GM03348 (cell line): ENCODE measurements at regions not wholly inside any gene's neighbourhood (a gene's known extent, or its start where the extent isn't known, plus 50 kb on each side); places are given as distances from the start of the nearest gene placed in this dataset.
"Not testable (repeated sequence)": the region's sequence is repeated elsewhere in the genome, so short reads cannot be mapped to it uniquely, and the experiment has no call there.

Source experiments
- DNase-seq: peaks from one replicate; pipeline ENCODE4 v3.0.0; 2012; ENCODE audit warnings: low spot score

DNA sequence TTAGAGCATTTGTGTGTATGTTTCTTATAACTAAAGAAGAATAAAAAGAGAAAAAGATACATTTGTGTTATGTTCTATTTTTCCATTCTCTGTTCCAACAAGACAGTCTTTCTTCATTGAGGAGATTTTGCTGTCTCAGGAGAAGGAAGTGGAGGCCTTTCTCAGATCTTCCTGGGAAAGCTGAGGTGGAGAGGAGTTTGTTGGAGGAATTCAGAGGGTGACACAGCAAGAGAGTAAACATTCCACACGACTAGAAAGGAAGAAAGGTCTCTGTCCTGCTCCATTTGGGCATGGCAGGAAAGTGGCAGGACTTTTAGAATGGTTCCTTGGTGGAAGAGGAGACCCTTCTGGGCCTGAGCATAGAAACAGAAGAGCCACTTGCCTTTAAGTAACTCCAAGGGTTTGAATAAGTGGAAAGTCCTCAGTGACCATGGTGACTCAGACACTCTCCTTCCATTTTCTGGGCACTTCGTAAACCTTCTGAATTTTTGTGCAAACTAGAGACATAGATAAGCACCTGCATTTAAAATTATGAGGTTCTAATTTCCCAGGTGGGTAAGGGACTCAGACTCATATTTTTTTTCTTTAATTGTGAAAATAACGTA is 52.3 kb upstream of the COL5A2 start:
- DNase-seq, result no peak

DNA sequence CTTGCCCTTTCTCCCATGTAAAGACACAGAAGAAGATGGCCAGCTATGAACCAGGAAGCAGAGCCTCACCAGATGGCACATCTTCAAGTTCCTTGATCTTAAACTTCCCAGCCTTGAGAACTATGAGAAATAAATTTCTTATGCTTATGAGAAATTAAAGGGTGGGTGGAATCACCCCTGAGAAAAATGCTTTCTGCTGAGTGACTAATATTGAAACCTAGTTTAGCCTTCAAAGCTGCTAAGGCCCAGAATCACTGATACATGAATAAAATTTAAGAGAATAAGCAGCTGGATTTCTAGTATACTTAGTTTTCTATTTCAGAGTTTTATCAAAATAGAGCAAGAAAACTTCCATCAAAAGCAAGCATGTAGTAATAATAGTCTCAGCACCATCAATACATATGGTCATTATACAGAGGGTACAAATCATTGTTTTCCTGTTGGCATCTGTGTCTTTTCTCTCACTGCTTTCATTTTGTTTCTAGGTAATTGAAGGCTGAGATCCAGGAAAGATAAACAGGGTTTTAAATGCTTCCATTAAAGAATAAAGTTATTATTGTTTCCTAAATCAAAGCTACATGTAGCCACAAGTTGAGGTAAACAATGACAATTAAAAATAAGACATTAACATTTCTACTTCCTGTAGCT is 53.3 kb upstream of the COL5A2 start:
- no peak for DNase-seq

DNA sequence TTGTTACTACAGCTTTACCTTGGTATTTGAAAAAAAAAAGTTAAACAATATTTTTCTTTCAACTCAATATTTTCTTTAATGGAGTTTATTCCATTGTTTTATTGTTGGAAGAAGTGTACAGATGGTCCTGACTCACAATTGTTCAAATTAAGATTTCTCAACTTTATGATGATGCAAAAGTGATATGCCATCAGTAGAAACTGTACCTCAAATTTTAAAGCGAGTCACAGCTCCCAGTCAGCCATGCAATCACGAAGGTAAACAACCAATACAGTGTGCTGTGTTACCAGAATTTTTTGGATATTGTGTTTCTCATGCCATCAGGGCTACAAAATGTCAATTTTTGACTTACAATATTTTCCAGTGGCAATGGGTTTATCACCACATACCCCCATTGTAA is 54.0 kb upstream of the COL5A2 start:
- DNase-seq, result no peak

DNA sequence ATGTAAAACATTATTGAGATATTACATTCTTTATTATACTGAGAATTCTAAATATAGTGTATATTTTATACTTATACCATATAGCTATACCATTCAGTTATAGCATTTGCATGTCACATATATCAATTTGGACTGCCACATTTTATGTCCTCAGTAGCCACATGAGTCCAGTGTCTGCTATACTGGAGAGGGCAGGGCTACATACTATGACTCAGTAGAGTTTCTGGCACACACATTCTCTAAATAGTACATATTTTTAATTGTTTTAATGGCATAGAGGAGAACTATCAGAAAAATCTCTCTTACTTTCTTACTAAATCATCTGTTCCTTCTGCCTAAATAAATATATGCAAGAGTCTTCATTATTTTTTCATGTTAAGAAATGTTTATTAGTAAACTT is 55.4 kb upstream of the COL5A2 start:
- no peak for DNase-seq

DNA sequence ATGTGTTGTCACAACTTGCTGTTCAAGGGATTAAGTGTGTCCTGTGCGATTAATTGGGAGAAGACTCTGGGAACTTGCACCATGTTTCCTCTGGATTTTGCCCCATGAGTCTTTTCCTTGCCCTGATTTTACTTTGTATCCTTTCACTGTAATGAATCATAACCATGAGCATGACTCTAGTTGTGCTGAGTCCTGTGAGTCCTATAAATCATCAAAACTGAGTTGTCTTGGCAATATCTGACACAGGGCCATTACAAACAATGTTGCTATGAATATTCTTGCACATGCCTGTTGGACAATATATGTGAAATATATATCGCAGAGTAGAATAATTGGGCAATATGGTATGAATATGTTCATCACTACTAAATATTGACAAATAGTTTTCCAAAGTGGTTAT is 56.5 kb upstream of the COL5A2 start:
- no peak for DNase-seq

DNA sequence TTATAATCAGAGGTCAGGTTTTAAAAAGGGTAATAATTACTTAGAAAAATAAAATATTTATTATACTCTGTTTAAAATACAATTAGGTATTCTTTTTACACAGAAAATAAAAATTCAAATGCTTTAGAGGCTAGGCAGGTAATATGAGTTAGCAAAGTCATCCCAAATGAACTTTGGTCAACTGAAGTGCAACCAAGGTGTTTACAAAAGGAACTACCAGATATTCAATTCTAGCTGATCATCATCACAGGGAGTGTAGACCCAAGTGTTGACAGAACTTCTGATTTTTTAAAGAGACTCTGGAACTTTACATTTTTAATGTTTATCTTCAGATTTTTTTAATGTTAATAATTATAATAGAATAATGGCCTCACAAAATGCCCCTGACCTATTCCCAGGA is 59.3 kb upstream of the COL5A2 start:
- no peak for DNase-seq

DNA sequence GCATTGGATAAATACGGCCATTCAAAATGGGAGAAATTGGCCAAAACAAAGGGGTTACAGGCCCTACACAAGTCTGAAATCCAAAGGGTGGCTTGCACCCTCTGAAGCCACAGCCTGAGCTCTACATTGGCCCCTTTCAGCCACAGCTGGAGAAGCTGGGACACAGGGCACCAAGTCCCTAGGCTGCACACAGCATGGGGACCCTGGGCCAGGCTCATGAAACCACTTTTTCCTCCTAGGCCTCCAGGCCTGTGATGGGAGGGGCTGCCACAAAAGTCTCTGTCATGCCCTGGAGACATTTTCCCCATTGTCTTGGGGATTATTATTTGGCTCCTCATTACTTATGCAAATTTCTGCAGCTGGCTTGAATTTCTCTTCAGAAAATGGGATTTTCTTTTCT is 64.3 kb upstream of the COL5A2 start:
- DNase-seq, result not testable (repeated sequence)

DNA sequence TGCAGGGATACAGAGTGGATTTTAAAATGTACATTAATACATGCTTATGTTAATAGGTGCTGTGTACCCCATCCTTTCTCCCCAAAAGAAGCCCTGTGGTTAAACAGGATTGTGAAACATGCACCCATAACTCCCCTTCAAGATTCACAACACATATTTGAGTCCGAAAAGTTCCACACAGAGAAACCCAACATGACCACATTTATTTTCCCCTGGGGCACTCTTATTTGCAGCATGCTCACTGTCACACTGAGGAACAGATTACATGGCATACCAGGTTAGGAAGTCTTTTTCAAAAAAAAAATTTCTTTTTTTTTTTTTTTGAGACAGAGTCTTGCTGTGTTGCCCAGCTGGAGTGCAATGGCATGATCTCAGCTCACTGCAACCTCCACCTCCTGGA is 67.7 kb upstream of the COL5A2 start:
- no peak for DNase-seq

DNA sequence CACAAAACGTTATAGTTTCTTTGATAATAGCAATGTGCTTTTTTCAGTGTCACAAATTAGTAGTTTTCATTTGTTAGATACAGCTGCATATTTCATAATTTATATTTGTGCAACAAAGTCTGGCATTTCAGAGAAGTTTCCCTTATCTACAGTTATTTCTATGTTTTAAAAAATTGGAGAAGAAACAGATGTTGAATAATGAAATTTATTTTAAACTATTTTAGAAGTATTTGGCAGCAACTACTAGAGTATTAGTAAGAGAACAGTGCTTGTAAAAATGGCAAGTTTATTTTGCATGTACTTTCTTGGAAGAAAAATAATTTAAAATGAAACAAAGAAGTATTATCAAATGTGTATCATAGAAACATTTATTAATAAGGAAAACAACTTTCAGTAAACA is 68.6 kb upstream of the COL5A2 start:
- no peak for DNase-seq

DNA sequence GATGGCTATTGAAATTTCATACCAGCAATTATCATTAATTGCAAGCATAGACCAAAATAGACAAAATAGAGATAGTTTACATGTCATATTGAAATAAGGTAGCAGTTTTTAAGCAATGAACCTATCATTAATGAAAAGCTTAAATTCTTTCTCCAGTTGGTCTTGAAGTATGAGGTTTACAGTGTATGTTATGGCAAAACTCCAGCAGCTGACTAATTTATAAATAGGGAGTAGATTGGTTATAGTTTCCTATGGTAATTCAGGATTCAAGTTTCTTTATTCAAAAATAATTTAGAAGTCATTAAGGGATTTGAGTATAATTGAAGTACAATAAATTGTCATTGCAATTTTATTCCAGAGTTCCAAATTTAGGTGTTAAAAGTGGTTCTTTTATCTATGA is 69.6 kb upstream of the COL5A2 start:
- DNase-seq, result no peak

DNA sequence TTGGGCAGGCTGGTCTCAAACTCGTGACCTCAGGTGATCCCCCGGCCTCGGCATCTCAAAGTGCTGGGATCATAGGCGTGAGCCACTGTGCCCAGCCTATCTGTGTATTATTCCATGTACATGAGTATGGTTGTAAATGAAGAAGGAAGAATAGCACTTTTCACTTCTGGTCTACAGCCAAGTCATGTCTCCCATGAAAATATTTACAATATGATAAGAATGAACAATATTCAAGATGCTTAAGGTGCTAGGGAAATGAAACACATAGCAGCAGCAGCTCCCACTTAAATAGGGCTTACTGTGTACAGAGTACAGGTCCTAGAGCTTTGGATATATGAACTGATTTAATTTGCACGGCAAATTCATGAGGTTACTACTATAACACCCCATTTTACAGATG is 70.3 kb upstream of the COL5A2 start:
- DNase-seq, result no peak

DNA sequence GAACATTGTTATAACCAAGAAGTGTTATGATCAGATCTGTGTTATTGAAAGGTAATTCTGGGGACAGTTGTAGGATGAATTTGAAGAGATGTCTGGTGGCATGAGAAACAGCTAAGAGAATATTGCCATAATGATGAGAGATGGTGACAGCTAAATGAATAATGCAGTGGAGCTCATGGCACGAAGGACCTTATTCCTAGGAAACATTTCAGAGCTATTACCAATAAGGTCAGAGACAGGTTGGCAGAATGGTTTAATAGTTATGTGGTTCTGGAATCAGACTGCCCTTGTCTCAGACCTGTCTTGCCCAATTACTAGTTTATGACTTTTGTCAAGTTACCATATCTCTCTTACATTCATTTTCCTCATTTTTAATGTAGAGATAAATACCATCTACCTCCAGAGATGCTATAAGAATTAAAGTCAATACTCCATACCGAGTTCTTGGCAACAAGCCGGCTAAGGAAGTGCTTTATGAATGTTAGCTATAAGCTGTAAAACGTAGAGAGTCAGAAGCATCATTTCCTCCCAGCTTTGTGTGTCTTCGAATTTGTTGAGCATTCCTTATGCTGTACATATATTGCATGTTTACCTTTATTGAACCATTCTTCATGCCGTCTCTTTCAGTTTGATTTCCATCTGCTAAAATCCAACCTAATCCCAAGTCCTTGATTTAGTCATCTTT is 73.6 kb upstream of the COL5A2 start:
- no peak for DNase-seq

DNA sequence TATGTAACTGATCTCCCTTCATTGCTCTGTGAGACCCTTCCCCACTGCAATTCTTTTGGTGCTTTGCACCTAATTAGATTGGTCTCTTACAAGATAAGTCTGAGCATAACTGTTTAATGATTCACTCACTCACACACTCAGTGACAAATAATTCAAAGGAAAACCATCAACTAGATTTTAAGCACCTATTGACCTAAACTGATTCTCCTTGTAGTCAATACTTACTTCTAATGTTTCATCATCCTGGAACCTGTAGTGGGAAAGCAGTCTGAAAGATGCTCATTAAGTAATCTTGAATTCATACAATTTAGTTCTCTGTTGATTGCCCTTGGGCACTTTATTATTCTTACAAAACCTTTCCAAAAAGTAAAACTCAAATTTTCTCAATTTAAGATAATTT is 74.3 kb upstream of the COL5A2 start:
- DNase-seq, result no peak

DNA sequence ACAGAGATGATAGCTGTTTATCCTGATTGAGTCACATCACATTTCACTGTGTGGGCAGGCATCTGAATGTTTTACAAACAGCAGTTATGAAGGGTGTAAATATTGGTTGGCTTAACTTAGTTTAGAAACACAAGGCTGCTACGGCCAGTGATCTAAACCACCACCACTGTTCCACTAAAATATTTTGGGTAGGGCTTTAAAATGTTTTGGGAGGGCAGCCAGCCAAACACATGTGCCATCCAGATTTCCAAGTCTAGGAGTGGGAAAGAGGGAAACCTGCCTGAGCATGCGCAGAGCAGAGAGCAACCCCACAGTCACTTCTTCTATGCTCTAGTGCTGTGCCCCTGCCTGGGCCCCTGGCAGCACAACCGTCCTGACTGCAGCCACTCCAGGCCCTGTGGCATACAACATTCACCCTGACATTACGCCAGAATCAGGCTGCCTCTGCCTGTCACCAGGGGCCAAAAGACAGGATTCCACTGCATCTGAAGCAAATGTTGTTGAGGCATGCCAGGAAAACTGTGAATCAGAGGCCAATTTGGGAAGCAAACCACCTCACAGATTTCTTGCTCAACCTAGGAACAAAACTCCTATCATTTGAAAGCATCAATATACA is 74.8 kb upstream of the COL5A2 start:
- DNase-seq, result peak; percentile 79

DNA sequence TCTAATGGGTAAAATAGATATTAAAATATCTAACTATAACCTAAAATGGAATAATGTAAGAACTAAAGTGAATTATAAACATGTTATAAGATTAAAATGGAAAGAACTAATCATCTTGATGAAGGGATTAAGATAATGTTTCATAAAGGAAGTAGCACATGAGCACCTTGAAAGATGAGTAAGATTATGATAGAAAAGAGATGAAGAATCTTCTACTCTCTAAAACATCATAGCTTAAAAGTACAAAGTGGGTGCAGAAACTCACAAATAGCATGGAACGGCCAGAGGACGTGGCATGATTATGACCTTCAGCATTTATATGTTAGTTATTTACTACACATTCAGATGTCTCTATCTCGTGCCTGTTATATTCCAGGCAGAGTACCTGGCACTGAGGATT is 76.2 kb upstream of the COL5A2 start:
- DNase-seq, result no peak

DNA sequence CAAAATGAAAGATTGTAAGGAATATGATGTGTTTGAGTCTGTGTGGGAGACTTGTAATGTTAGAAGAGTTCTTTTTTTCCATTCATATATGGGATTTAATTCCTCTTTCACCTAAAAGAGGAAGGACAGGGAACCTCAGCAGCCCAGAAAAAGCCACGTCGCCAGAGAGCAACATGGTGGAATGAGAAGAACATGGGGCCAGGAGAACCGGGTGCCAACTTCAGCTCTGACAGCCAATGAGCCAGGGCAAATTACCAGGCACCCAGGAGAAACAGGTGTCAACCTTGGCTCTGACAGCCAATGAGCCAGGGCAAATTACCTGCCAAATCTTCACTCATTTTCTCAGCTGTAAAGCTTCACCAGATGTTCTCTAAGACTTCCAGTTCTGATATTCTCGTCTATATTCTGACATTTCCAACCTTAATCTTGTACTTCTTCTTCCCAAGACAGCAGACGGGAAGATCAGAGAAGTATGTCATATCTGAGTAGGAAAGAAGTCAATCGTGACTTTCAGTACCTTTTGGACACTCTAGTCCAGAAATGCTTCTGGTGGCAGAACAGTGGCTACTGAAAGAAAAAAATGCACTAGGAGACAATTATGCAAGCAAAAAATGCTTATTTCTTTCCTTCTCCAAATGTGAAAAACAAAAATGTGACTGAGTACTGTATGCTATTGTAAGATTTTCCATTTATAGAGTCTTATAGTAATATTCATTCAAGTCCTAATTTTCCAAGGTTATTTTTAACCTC is 79.2 kb upstream of the COL5A2 start:
- DNase-seq, result no peak

DNA sequence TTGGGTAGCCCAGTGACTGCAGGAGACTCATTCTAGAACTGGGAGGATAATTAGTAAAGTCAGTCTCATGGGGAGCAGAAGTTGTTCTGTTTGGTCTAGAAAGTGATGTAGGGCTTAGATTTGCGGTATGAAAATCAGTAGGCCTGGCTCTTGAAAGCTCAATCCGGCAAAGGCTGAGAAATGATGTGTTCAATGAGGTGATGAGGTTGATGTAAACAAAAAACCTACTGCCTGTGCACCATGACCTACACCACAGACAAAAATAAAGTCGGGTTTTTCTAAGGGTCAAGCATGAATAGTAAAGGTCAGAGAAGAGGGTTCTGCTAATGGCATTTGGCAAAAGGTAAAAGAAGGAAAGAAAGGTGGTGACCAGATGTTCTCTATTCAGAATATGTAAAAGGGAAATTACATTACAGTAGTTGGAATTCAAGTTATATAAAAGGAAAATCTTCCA is 80.8 kb upstream of the COL5A2 start:
- no peak for DNase-seq

DNA sequence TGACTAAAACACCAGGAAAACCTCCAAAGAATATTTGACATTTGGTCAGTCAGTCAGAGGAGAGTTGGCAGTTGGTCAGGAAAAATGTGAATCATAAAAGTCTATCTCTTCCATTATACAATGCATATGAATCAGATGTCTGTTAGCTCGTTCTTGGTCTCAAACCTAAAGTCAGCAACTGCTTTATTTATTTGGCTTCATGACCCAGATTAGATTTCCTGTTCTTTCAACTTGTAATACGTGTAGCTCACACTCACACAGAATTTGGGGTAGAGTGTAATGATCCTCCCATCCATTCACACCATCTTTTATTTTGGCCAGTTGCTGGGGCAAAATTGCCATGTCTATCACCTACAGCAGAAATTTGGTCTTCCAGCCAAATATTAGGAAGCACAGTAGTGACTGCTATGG is 81.9 kb upstream of the COL5A2 start:
- peak; percentile 18 for DNase-seq

DNA sequence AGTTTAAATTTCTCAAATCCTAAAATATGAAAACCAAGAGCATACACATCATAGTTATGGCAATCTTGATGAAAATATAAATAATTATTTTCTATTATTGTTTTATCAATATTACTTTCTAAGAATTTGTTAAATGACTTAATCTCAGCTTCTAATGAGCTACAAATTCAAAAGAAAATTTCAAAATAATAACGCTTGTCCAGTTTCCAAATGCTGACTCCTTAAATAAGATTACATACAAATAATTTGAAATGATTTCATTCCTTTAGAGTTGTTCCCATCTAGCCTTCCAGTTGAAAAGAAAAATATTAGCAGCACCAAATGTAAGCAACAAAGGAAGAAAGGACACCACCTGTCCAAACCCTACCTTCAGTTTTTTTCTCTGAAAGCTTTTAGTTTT is 82.4 kb upstream of the COL5A2 start:
- DNase-seq, result no peak

DNA sequence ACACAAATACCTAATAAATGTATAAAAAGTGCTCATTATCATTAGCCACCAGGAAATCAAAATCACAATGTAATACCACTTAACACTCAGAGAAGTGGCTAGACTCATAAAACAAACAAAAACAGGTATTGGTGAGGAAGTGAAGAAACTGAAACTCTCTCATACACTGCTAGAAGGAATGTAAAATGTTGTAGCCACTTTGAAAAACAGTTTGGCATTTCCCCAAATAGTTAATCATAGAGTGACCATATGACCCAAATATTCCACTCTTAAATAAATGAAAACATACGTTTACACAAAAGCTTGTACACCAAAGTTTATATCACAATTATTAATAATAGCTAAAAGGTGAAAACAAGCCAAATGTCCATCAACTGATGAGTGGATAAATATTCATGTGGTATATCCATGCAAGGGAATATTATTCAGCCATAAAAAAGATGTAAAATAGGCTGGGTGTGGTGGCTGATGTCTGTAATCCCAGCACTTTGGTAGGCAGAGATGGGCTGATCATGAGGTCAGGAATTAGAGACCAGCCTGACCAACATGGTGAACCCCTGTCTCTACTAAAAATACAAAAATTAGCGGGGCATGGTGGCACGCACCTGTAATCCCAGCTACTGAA is 86.2 kb upstream of the COL5A2 start:
- no peak for DNase-seq

DNA sequence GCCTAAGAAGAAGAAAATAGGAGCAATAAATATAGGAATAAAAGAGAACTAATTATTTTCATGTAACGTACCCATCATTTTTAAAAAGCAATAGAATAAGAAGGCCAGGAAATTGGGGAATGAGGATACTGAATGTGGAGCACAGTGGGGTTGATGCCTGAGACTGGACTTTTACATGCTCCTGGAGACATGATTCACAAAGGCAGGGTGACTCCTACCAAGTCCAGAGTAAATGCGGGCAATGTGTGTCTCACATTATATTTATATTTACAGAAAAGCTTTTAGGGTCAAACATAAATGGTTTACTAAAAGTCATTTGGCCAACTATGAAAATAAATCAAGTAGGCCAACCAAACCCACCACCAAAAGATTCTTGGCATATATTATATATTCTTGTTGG is 87.9 kb upstream of the COL5A2 start:
- DNase-seq, result no peak
